HG03575 (cell line): ENCODE measurements at regions not wholly inside any gene's neighbourhood (a gene's known extent, or its start where the extent isn't known, plus 50 kb on each side); places are given as distances from the start of the nearest gene placed in this dataset.
"Not testable (repeated sequence)": the region's sequence is repeated elsewhere in the genome, so short reads cannot be mapped to it uniquely, and the experiment has no call there.

Experiments
- ATAC-seq: cut with Tn5 transposase; IDR thresholded peaks from one replicate; pipeline ENCODE4 v1.9.1; 2021; ENCODE audit not compliant: unreplicated experiment, insufficient number of reproducible peaks, low FRiP score; ENCODE audit errors: extremely low read depth

GRCh38 chr16:22646948-22647556 lies 136.4 kb downstream of the NPIPB5 start:
- no peak for ATAC-seq

- no peak for ATAC-seq
Observed at GRCh38 chr16:22648141-22648540, 137.4 kb downstream of the NPIPB5 start.

- ATAC-seq, result no peak
Observed at GRCh38 chr16:22648941-22649340, 138.2 kb downstream of the NPIPB5 start.

- not testable (repeated sequence) for ATAC-seq
Observed at GRCh38 chr16:22651111-22651817, 140.6 kb downstream of the NPIPB5 start.

- ATAC-seq, result no peak
Observed at GRCh38 chr16:22652463-22652845, 141.8 kb downstream of the NPIPB5 start.

GRCh38 chr16:22653876-22654275 lies 143.2 kb downstream of the NPIPB5 start:
- ATAC-seq, result no peak

- not testable (repeated sequence) for ATAC-seq
Observed at GRCh38 chr16:22656573-22656972, 145.9 kb downstream of the NPIPB5 start.

GRCh38 chr16:22659933-22660332 lies 149.2 kb downstream of the NPIPB5 start:
- no peak for ATAC-seq

GRCh38 chr16:22660441-22661160 lies 149.9 kb downstream of the NPIPB5 start:
- no peak for ATAC-seq

GRCh38 chr16:22661161-22661647 lies 150.5 kb downstream of the NPIPB5 start:
- ATAC-seq, result no peak

GRCh38 chr16:22662958-22663357 lies 151.0 kb upstream of the HS3ST2 start:
- not testable (repeated sequence) for ATAC-seq

- no peak for ATAC-seq
Observed at GRCh38 chr16:22663389-22664064, 150.4 kb upstream of the HS3ST2 start.

GRCh38 chr16:22664132-22664531 lies 149.8 kb upstream of the HS3ST2 start:
- ATAC-seq, result no peak

- ATAC-seq, result no peak
Observed at GRCh38 chr16:22664561-22664997, 149.4 kb upstream of the HS3ST2 start.

- no peak for ATAC-seq
Observed at GRCh38 chr16:22665048-22665797, 148.7 kb upstream of the HS3ST2 start.

- ATAC-seq, result no peak
Observed at GRCh38 chr16:22665803-22666202, 148.2 kb upstream of the HS3ST2 start.

GRCh38 chr16:22668318-22668717 lies 145.6 kb upstream of the HS3ST2 start:
- ATAC-seq, result no peak

- ATAC-seq, result no peak
Observed at GRCh38 chr16:22670044-22670536, 143.9 kb upstream of the HS3ST2 start.
